ENCODE measurements at regions not wholly inside any gene's neighbourhood (a gene's known extent, or its start where the extent isn't known, plus 50 kb on each side); places are given as distances from the start of the nearest gene placed in this dataset.
"Not testable (repeated sequence)": the region's sequence is repeated elsewhere in the genome, so short reads cannot be mapped to it uniquely, and the experiment has no call there.

DNA sequence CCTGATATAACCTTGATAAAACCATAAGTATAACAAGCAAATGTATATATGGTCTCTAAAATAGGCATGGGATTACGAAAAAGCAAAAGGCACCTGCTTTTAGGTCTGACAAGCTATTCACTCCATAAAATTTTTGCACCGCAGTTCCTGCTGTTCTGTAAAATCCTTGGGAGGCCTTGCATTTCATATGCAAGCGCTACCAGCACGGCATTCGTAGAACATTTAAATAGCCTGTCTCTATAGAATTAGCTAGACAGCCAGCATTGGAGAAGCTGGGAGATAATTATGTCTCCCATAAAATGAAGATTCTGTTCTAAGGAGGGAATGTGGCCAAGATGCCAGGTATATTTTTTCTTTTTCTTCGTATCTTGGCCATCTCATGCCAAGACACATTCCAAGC, 64.5 kb upstream of the ATXN1 start:
- no peak for DNase-seq (ENCODE audit: low spot score)

DNA sequence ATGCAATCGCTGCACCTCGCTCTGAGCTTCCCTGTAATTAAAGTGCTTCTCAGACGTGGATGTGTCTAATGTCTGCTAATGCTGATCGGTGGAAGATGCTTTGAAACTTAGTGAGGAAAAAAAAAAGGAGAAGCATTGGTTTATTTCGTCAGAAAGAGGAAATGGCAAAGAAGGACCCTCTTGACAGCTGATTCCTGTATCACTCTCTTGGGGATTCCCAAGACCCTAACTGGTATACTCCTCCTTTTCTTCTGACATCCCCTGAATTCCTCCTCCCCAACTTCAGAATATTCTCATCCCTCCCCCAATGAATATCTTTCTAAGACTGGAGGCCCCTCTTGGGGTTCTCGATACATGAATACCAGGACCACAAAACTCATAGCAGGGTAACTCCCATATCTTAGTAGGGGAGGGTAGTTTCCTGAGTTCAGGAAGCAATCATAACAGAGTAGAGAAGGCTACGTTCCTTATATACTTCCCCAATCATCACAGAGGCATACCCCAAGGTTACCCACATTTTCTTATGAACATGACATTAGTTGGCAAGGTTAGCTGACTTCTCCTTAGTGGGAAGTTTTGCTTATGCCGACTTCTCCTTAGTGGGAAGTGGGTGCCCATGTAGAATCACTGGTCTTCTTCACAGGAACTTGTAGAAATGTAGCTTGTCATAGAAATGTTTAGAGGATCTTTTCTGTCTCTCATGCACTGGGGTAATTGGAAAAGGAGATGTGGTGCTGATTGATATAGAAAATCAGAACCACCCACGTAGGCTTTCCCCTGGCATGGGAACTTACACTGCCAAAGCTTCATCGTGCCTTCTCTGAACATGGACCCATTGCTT, 63.8 kb upstream of the ATXN1 start:
- DNase-seq (ENCODE audit: low spot score): no peak

DNA sequence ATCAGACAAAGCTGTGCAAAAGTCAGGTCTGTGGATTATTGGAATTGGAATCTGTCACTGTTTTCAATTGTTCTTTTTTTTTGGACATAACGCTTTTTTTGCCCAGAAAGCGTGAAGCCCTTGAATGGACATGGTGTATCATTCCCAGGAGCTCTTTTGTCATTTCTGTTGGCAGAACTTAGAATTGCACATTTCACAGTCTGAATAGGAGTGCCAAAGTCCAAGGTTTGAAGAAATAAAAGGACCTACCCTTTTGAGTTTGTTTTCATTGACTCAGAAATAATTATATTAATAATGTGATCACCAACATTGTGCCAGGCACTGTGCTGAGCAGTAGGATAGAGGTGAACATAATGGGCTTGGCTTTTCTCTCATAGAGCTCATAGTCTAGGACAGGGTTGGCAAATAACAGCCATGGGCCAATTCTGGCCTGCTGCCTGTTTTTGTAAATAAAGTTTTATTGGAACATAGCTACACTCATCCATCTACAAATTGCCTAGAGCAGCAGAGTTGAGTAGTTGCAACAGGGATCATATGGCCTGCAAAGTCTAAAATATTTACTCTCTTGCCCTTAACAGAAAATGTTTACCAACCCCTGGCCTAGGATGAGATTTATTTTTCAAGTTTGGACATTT, 62.6 kb upstream of the ATXN1 start:
- no peak for DNase-seq (ENCODE audit: low spot score)

DNA sequence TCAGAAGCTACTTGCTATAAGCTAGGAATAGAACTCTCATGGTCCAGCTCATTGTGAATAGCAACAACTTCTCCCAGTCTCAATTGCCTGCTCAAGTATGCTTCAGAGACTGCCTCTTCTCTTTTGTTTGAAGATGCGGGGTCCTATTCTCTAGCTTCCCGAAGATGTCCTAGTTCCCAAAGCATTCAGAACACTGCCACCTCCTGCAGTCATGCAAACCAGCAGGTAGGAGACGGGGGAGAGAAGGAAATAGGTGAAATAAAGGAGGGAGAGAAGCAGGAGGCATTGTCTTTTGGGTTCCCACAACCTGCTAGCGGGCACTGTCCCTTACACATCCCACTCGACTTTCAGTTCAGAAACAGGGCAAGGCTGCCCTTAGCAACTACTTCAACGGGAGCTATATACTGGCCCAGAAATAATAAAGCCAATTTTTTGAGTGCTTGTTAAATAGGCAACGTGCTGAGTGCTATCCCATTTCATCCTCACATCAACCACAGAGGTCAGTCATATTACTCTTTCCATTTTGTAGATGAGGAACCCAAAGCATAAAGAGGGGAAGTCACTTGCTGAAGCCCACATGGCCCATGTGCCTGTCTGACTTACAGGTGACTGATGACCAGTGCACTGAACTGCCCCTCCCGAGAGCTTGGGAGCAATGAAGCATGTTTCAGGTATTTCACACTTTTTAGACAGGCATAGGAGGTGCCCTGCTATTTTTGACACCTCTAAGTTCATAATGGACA, 61.9 kb upstream of the ATXN1 start:
- no peak for DNase-seq (ENCODE audit: low spot score)

DNA sequence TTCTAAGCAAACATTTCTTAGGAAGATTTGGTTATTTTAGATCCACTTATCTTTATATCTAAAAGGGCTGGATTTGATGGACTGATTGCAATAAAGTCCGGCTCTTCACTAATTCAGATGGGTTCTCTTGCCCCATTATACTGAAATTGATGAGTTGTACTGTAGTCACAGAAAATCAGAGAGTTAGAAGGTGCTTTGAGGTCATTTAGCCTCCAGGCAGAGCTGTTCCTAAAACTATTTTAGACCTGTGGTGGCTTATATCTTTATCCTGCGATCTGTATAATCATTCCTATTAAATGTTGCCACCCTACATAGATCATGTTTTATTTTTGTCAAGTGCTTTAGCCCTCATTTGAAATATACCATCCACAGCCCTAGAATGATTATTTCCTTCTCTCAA, 61.3 kb upstream of the ATXN1 start:
- DNase-seq (ENCODE audit: low spot score): no peak

DNA sequence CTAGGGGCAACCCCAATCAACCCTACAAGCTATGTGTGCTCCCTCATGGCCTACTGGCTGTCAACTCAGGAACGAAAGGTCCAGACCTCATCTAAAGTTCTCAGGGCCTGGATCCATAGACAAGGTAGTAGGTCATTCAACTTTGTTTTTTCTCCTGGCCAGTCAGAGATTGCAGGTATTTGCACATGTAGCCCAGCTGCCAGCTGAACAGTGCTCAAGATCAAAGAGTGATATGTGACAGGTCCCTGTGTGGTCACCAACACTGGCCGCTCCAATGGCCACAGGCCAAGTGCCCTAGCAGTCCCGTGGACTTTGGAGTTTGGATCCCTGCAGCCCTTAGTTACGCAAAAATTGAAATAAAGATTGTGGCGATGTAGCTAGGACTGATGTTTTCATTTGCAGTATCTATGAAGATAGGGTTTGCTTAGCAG, 60.6 kb upstream of the ATXN1 start:
- DNase-seq (ENCODE audit: low spot score): no peak

DNA sequence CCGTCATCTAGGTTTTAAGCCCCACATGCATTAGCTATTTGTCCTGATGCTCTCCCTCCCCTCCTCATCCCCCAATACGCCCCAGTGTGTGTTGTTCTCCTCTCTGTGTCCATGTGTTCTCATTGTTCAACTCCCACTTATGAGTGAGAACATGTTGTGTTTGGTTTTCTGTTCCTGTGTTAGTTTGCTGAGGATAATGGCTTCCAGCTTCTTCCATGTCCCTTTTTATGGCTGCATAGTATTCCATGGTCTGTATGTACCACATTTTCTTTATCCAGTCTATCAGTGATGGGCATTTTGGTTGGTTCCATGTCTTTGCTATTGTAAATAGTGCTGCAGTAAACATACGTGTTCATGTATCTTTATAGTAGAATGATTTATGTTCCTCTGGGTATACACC, 59.0 kb upstream of the ATXN1 start:
- not testable (repeated sequence) for DNase-seq (ENCODE audit: low spot score)

DNA sequence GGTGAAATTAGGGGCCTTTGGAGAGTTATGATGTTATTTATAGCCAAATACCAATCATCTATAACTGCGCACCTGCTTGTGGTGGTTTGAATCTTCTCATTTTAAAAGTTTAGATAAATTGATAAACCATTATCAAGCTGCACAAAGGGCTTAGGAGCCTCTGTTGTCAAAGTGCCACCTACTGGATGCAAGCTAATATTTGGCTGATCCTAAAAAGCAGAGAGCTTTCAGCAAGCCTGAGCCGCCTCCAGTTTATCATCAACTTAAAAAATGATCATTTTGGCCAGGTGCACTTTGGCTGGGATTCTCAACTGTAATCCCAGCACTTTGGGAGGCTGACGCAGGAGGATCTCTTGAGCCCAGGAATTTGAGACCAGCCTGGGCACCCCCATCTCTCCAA, 58.5 kb upstream of the ATXN1 start:
- no peak for DNase-seq (ENCODE audit: low spot score)

DNA sequence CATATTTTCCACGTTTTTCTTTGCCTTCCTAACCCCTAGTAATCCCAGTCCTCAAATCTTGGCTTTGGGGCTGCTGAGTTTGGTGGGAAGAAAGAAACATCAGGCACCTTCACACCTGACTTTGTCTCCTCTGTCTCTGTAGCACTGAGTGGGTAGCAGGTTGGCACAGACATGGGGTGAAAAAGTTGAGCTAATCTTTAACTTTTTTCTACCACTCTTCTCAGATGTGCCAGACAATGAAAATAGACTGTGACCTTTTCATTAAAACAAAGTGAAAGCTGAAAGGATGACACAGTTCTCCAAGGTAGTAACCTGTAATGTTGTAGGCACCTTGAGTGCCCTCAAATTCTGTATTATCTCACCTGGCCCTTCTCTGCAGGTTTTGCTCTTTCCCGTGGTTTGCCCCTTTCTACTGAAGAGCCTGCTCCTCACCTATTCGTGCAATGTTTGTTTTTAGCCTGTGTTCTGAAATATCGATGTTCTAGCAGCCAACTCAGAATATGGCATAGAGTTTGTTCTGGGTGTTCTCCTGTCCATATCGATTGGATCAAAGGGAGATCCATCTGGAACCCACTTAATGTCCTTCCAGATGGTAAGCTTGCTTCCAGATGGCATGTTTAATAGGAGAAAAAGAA, 57.8 kb upstream of the ATXN1 start:
- DNase-seq (ENCODE audit: low spot score): no peak

DNA sequence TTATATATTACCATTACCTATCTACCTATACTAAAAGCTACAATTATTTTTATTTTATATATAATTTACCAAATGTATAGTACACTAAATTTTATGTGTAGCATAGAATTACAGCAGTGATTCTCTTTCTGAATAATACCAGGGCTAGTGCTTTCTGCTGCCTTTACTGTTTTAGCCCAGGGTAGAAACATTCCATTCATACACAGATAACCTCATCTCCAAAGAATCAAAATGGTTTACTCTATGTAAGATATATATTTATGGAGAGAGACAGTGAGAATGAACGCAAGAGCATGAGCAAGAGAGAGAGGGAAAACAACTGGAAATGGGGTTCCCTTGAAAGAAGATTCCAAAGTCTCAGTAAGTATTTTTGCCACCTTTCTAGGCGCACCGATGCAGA, 56.3 kb upstream of the ATXN1 start:
- DNase-seq (ENCODE audit: low spot score): no peak

DNA sequence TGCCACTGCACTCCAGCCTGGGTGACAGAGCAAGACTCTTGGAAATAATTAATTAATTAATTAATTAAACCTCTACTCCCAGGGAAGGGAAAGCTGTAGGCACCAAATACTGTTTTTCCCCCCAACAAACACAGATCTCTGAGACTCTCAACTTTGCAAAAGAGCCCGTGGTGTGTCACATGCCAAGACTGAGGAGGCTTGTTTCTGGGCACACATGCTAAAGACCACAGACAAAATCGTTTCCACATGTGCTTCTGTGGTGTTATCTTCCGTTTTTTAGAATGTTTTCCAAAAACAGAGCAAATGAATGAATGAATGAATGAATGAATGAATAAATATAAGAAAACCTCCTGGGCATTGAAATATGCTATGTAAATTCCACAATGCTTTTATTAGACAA, 55.6 kb upstream of the ATXN1 start:
- no peak for DNase-seq (ENCODE audit: low spot score)

DNA sequence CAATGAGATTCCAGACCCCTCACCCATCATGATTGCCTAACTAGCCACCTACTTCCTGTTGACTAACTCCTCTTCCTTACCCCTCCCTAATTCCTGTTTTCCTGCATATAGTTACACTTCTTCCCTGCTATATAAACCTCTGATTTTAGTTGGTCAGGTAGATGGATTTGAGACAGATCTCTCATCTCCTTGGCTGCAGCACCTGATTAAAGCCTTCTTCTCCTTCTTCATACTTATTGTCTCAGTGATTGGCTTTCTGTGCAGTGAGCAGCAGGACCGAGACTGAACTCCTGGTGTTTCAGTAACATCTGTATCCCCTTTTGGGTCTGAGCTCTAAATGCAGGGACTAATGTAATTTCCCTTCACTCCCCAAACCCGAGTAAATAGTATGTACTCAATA, 51.7 kb upstream of the ATXN1 start:
- DNase-seq (ENCODE audit: low spot score): no peak

DNA sequence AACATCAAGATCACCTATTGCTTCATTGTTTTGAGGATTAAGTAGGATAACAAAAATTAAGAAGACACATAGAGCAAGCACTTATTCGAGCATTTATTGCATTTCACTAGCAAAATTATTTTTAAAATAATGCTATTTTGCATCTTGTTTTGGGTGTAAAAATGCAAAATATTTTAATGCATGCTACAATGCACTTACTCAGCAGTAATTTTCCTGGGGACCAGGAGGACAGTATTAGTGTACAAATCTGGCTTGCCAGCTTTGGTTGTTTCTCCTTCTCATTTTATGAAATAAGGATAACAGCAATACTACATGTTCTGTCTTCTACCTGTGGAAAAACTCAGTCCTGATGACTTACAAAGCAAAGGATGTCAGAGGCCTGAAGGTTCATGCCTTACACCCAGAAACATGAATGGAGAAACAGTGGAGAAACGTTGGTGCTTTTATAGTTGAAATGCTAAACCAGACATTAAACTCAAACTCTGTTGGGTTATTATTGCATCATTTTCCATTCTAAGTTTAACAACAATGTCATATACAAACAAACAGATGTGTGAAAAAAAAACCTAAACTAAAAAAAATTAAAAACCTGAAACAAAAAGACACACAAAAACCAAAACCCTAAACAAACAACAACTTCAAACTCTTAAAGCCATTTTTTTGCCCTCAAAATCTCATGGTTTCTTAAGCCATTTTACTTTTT, 50.2 kb upstream of the ATXN1 start:
- no peak for DNase-seq (ENCODE audit: low spot score)
